Vagina (tissue), 2 donors: ENCODE measurements at regions not wholly inside any gene's neighbourhood (a gene's known extent, or its start where the extent isn't known, plus 50 kb on each side); places are given as distances from the start of the nearest gene placed in this dataset.

Experiments
- DNase-seq, 2 donors: peaks; one replicate each; pipeline ENCODE4 v3.0.0-alpha.2; 2017; ENCODE audit errors: extremely low spot score in 2 of 2
- H3K27ac ChIP-seq: fragments of 200-600 bp; sonication (generic); one replicate; pipeline ENCODE4 v1.5.1; 2019
- H3K27me3 ChIP-seq: fragments of 200-600 bp; sonication (generic); one replicate; pipeline ENCODE4 v1.5.1; 2019
- H3K36me3 ChIP-seq, 2 donors: fragments of 200-600 bp; sonication (generic); one replicate each; pipeline ENCODE4 v1.5.1; 2017 to 2019
- H3K4me1 ChIP-seq: fragments of 200-600 bp; sonication (generic); one replicate; pipeline ENCODE4 v1.5.1; 2019
- H3K4me3 ChIP-seq, 2 donors: fragments of 200-600 bp; sonication (generic); 1 replicate in 1 of 2; 2 replicates in 1 of 2; pipeline ENCODE4 v1.5.1; 2016 to 2019
- H3K9me3 ChIP-seq: fragments of 200-600 bp; sonication (generic); one replicate; pipeline ENCODE4 v1.5.1; 2019
- POLR2A ChIP-seq, 2 donors: fragments of 450-650 bp; IDR thresholded peaks; one replicate each; pipeline ENCODE4 v1.6.1; 2017; ENCODE audit warnings: antibody characterized with exemption in 2 of 2, mild to moderate bottlenecking in 2 of 2, moderate library complexity in 2 of 2
- POLR2AphosphoS5 ChIP-seq, 2 donors: sonication (generic); formaldehyde crosslinking; IDR thresholded peaks; one replicate each; pipeline ENCODE4 v1.9.0; 2017; ENCODE audit warnings: antibody characterized with exemption in 2 of 2, mild to moderate bottlenecking in 2 of 2, low read depth in 1 of 2; ENCODE audit not compliant: insufficient read depth in 1 of 2
- intact Hi-C: fragments of 100-400 bp; cut with DNase I; formaldehyde crosslinking; loops from one replicate; pipeline ENCODE4 v1.15.1; 2023
- TF ChIP-seq, protein P1 (sequence below), 3 experiments: fragments of 450-650 bp in 2 of 3; fragments of 200-600 bp in 1 of 3; sonication (generic) in 1 of 3; IDR thresholded peaks; one replicate each; pipeline ENCODE4 v1.5.1; 2017 to 2019; ENCODE audit warnings: antibody characterized with exemption in 3 of 3, mild to moderate bottlenecking in 2 of 3, moderate library complexity in 2 of 3

DNA sequence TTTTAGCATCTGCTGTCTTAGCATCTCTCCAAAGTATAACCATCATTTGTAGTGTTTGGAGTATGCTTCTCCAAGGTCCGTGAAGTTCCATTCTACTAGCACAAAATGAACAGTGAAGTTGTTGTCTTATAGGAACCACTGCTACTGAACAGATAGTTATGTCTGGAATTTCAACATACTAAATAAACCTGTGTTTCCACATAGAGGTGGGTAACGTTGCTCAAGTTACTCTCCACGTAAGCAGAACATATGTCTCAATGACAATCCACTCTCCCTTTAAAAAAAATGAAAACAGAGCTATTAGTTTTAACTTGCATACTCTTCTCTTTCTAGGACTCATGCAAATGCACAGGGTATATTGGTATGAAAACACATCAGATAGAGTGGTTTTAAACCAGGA, 184.3 kb upstream of the TRPC4 start:
- no peak overlapping the region for H3K27ac ChIP-seq
- no peak overlapping the region for H3K4me3 ChIP-seq
- H3K4me1 ChIP-seq: no peaks in the 10 kb centered on the region
- no peak for DNase-seq
- H3K36me3 ChIP-seq: no peaks in the 10 kb centered on the region
- no peak for TF ChIP-seq POLR2AphosphoS5 (IDR thresholded peaks at IDR 0.05; ENCODE audit: insufficient read depth in 1 of 2, low read depth in 1 of 2)
- TF ChIP-seq POLR2A (IDR thresholded peaks at IDR 0.05): no peak
- TF ChIP-seq, protein P1, sequence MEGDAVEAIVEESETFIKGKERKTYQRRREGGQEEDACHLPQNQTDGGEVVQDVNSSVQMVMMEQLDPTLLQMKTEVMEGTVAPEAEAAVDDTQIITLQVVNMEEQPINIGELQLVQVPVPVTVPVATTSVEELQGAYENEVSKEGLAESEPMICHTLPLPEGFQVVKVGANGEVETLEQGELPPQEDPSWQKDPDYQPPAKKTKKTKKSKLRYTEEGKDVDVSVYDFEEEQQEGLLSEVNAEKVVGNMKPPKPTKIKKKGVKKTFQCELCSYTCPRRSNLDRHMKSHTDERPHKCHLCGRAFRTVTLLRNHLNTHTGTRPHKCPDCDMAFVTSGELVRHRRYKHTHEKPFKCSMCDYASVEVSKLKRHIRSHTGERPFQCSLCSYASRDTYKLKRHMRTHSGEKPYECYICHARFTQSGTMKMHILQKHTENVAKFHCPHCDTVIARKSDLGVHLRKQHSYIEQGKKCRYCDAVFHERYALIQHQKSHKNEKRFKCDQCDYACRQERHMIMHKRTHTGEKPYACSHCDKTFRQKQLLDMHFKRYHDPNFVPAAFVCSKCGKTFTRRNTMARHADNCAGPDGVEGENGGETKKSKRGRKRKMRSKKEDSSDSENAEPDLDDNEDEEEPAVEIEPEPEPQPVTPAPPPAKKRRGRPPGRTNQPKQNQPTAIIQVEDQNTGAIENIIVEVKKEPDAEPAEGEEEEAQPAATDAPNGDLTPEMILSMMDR (IDR thresholded peaks at IDR 0.05): no peak
- H3K9me3 ChIP-seq: no peaks in the 10 kb centered on the region
- intact Hi-C loops: no loop called here
- H3K27me3 ChIP-seq: no peaks in the 10 kb centered on the region

DNA sequence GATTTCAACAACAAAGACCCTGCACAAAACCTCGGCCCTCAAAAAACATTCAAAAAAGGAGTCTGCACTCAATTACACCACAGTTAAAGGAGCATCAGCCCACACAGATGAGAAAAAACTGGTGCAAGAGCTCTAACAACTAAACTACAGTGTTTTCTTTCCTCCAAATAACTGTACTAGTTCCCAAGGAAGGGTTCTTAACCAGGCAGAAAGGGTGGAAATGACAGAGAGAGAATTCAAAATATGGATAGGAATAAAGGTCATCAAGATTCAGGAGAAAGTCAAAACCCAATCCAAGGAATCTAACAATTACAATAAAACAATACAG, 176.4 kb upstream of the TRPC4 start:
- intact Hi-C loops: no loop called here
- no peak for DNase-seq
- H3K27ac ChIP-seq: no peak overlapping the region
- H3K4me1 ChIP-seq: no peaks in the 10 kb centered on the region
- no peak overlapping the region for H3K4me3 ChIP-seq
- TF ChIP-seq POLR2A (IDR thresholded peaks at IDR 0.05): no peak
- TF ChIP-seq, protein P1 (IDR thresholded peaks at IDR 0.05): no peak
- TF ChIP-seq POLR2AphosphoS5 (IDR thresholded peaks at IDR 0.05; ENCODE audit: insufficient read depth in 1 of 2, low read depth in 1 of 2): no peak
- H3K9me3 ChIP-seq: no peaks in the 10 kb centered on the region
- no peaks in the 10 kb centered on the region for H3K27me3 ChIP-seq
- no peaks in the 10 kb centered on the region for H3K36me3 ChIP-seq

GRCh38 chr13:38045278-38046048, 175.9 kb upstream of the TRPC4 start:
- Histone ChIP-seq H3K4me1 (no peaks in the 10 kb centered on the region), H3K27ac (no peak overlapping the region), H3K9me3 (no peaks in the 10 kb centered on the region), H3K27me3 (no peaks in the 10 kb centered on the region), H3K36me3 (no peaks in the 10 kb centered on the region), H3K4me3 (no peak overlapping the region)
- intact Hi-C loops: no loop called here
- no peak for DNase-seq
- no peak for TF ChIP-seq POLR2A (IDR thresholded peaks at IDR 0.05)
- TF ChIP-seq POLR2AphosphoS5 (IDR thresholded peaks at IDR 0.05; ENCODE audit: insufficient read depth in 1 of 2, low read depth in 1 of 2): no peak
- TF ChIP-seq, protein P1 (IDR thresholded peaks at IDR 0.05): no peak

GRCh38 chr13:38044067-38044466, 174.5 kb upstream of the TRPC4 start:
- no peak overlapping the region for H3K4me3 ChIP-seq
- intact Hi-C loops: no loop called here
- no peaks in the 10 kb centered on the region for H3K27me3 ChIP-seq
- no peaks in the 10 kb centered on the region for H3K36me3 ChIP-seq
- TF ChIP-seq POLR2A (IDR thresholded peaks at IDR 0.05) (no peak), POLR2AphosphoS5 (IDR thresholded peaks at IDR 0.05; ENCODE audit: insufficient read depth in 1 of 2, low read depth in 1 of 2) (no peak)
- TF ChIP-seq, protein P1 (IDR thresholded peaks at IDR 0.05): no peak
- H3K27ac ChIP-seq: no peak overlapping the region
- no peaks in the 10 kb centered on the region for H3K4me1 ChIP-seq
- no peaks in the 10 kb centered on the region for H3K9me3 ChIP-seq
- DNase-seq: no peak

DNA sequence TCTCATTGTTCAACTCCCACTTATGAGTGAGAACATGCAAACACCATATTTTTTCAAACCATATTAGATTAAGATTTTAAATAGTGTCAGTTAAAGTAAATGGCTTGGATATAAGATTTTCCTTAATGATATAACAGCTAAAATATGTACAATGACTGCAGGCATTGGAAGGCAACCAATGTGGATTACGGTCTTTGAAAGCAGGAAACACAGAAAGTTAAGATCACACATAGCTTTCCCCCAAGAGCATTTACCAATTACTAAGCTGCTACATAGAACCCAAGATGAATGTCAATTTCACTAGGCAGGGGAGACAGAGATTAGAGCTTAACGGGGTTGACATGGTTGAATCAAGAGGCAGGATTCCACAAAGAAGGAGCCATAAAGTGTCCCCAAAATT, 173.2 kb upstream of the TRPC4 start:
- intact Hi-C loops: no loop called here
- DNase-seq: no peak
- H3K4me1 ChIP-seq: no peaks in the 10 kb centered on the region
- H3K9me3 ChIP-seq: no peaks in the 10 kb centered on the region
- H3K4me3 ChIP-seq: no peak overlapping the region
- no peaks in the 10 kb centered on the region for H3K36me3 ChIP-seq
- H3K27me3 ChIP-seq: no peaks in the 10 kb centered on the region
- H3K27ac ChIP-seq: no peak overlapping the region
- TF ChIP-seq POLR2AphosphoS5 (IDR thresholded peaks at IDR 0.05; ENCODE audit: insufficient read depth in 1 of 2, low read depth in 1 of 2): no peak
- TF ChIP-seq, protein P1 (IDR thresholded peaks at IDR 0.05): no peak
- no peak for TF ChIP-seq POLR2A (IDR thresholded peaks at IDR 0.05)
